Activated CD4-positive, CD25-positive, alpha-beta regulatory T cell (primary cell): ENCODE measurements at regions not wholly inside any gene's neighbourhood (a gene's known extent, or its start where the extent isn't known, plus 50 kb on each side); places are given as distances from the start of the nearest gene placed in this dataset.
"Not testable (repeated sequence)": the region's sequence is repeated elsewhere in the genome, so short reads cannot be mapped to it uniquely, and the experiment has no call there.

Experiments
- DNase-seq, 4 experiments: peaks; one replicate each; lab custom pipeline; 2025; lab: John Stamatoyannopoulos, UW

DNA sequence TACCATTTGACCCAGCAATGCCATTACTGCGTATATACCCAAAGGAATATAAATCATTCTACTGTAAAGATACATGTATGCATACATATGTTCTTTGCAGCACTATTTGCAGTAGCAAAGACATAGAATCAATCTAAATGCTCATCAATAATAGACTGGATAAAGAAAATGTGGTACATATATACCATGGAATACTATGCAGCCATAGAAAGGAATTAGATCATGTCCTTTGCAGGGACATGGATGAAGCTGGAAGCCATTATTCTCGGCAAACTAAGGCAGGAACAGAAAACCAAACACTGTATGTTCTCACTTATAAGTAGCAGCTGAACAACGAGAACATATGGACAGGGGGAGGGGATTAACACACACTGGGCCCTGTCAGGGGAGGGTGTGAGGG, 54.8 kb upstream of the ZNF30 start:
- DNase-seq: not testable (repeated sequence)

DNA sequence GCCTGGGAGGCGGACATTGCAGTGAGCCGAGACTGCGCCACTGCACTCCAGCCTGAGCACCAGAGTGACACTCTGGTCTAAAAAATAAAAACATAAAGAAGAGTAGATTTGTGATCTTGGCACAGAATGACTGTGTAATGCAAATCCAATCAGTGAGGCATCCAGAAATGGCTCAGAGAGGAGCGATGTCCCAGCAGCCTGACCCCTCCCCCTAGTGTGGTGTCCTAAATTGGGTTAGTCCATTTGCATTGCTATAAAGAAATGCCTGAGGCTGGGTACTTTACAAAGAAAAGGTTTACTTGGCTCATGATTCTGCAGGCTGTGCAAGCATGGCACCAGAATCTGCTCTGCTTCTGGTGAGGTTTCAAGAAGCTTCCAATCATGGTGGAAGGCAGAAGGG, 59.1 kb upstream of the ZNF30 start:
- no peak for DNase-seq

DNA sequence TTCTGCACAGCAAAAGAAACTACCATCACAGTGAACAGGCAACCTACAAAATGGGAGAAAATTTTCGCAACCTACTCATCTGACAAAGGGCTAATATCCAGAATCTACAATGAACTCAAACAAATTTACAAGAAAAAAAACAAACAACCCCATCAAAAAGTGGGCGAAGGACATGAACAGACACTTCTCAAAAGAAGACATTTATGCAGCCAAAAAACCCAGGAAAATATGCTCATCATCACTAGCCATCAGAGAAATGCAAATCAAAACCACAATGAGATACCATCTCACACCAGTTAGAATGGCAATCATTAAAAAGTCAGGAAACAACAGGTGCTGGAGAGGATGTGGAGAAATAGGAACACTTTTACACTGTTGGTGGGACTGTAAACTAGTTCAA, 61.5 kb upstream of the ZNF30 start:
- DNase-seq: not testable (repeated sequence)

DNA sequence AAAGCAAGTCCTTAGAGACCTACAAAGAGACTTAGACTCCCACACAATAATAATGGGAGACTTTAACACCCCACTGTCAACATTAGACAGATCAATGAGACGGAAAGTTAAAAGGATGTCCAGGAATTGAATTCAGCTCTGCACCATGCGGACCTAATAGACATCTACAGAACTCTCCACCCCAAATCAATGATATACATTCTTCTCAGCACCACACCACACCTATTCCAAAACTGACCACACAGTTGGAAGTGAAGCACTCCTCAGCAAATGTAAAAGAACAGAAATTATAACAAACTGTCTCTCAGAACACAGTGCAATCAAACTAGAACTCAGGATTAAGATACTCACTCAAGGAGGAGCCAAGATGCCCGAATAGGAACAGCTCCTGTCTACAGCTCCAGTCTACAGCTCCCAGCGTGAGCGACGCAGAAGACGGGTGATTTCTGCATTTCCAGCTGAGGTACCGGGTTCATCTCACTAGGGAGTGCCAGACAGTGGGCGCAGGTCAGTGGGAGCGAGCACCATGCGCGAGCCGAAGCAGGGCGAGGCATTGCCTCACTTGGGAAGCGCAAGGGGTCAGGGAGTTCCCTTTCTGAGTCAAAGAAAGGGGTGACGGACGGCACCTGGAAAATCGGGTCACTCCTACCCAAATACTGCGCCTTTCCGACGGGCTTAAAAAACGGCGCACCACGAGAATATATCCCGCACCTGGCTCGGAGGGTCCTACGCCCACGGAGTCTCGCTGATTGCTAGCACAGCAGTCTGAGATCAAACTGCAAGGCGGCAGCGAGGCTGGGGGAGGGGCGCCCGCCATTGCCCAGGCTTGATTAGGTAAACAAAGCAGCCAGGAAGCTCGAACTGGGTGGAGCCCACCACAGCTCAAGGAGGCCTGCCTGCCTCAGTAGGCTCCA, 66.6 kb upstream of the ZNF30 start:
- DNase-seq: not testable (repeated sequence)

DNA sequence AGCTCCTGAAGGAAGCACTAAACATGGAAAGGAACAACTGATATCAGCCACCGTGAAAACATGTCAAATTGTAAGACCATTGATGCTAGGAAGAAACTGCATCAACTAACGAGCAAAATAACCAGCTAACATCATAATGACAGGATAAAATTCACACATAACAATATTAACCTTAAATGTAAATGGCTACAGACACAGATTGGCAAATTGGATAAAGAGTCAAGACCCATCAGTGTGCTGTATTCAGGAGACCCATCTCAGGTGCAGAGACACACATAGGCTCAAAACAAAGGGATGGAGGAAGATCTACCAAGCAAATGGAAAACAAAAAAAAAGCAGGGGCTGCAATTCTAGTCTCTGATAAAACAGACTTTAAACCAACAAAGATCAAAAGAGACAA, 67.4 kb upstream of the ZNF30 start:
- not testable (repeated sequence) for DNase-seq

DNA sequence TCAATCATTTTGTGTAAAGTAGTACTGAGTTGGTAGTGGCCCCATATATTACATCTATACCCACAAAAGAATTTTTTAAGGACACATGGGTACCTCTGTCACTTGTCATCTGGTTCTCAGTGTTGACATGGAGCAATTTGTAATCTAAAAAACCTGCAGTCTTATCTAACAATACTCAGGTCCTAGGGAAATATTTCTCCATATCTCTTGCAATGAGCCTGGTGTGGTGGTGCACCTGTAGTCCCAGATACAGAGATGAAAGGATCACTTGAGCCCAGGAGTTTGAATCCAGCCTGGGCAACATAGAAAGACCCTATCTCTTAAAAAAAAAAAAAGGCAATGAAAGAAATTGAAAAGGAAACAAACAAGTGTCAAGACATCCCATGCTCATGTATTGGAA, 70.7 kb upstream of the ZNF30 start:
- DNase-seq: no peak

DNA sequence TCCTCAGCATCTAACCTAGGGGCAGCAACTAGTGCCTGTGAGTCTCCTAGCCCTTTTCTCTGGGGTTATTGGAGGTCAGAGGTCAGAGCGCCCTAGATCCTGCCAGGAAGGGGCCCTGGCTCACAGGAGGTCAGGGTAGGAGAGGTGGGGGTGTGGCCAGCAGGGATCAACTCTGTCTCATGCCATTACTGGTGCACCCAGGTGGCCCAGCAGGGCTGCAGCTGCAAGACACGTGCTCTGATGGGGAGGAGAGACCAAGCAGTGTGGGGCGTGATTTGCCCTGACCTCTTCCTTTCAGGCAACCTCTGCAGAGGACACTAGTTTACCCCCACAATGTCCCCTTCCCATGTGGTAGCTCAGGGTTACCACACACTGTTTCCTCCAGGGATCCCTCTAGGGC, 73.3 kb upstream of the ZNF30 start:
- DNase-seq: no peak

DNA sequence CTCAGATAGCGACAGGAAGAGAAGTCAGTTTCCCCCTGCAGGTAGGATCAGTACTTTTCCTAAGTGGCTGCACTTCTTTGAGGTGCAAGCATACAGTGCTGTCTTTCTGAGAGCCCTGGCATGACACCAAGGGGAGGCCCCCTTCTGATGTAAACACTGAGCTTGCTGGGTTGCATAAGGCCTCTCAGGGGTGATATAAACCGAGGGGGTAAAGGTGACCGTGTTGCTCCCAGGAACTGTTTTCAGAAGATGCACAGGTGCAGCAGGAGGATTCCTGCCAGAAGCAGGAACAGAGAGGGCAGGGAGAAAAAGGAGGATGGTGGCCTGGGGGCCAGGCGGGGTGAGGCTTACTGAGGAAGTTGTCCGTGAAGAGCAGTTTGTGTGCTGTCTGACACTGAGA, 74.0 kb upstream of the ZNF30 start:
- no peak for DNase-seq

DNA sequence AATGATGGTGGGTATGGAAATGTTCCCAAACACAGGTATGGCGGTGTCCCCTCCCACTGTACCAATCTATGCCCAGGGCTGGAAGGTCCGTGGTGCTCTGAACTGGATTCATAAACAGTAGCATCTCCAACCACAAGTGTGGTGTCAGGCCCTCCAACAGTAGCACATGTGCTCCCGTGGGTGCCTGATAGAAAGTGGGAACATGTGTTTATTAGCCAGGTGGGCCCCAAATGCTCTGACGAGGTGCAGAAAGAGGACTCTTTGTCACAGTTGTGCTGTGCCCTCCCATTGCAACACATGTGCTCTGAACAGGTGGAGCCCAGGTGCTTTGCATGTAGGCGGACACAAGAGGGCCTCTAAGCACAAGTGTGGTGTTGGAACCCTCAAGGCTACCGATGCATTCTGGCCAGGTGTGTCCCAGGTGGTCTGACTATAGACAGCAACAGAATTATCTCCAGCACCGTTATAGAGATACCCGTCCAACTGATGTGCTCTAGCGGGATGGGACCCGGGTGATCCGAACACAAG, 75.4 kb upstream of the ZNF30 start:
- no peak for DNase-seq

DNA sequence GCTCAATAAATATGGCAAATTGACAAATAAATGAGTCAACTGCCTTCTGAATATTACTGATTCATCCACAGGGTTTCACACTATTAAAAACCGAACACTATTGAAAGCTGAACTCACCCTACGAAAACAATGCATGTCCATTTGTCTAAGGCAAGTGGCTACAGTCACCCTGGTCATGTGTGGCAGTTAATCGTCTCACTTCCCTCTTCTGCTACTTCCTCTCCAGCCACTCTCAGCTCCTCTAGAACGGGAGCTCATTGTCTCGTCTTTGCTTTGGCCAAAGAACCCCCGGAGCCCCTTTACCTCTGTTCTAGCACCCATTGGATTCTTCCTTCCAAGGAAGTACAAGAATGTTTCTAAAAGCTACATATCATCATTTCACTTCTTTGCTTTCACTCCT, 74.4 kb upstream of the ZNF599 start:
- DNase-seq: no peak

DNA sequence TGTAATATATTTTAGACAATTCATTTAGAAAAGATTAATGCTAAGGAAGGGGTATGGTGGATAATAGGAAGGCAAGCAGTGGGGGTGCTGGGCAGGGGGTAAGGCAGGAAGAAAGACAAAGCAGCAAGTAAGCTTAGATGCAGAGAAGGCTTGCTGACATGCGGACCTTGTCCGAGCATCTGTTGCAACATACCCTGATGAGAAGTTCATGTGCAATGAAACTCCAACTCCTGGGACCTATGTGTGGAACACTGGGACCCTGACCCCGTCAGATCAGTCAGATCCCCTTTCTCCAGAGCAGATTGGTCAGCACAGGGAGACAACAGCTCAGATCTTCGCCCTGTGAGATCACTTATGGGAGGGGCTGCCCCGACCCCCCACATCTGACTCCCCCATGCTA, 71.3 kb upstream of the ZNF599 start:
- DNase-seq: no peak

DNA sequence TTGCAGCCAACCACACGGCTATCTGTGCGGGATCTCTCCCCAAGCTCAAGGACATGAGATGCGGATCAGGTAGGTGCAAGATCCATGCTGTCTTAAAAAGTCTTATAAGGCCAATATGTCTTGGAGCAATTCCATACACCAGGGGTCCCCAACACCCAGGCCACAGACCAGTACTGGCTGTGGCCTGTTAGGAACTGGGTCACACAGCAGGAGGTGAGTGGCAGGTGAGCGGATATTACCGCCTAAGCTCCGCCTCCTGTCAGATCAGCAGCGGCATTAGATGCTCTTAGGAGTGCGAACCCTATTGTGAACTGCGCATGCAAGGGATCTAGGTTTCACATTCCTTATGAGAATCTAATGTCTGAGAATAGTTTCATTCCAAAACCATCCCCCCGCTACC, 68.8 kb upstream of the ZNF599 start:
- no peak for DNase-seq

DNA sequence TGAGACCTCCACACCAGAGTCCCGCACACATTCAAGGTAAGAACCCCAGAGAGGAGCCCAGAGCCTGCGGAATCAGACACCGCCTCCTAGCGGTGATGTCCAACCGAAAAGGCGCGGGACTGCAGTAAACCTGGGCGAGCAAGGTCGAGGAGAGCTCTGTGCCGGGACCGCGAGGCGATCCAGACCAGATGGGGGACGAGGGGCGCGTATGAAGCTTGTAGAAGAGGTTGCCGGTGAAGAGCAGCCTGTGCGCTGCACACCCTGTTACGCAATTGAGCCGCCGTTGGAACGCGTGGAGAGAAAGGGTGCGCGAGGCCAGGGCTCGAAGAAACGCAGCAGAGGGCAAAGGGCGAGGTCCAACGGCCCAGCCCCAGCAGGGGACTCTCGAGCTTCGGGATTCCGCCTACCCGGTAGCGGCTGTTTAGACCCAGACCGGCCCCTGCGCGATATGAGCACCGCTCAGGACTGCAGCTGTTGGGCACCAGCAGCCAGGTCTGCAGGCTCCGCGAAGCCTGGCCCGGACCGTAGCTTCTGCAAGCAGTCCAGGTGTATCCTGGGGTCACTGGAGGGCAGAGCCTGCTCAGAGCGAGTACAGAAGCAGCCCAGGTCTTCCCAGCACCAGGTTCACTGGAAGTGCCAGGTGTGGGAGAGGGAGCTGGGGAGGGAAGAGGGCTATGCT, 65.9 kb upstream of the ZNF599 start:
- DNase-seq: peak in 1 of 4 experiments; percentile 15

DNA sequence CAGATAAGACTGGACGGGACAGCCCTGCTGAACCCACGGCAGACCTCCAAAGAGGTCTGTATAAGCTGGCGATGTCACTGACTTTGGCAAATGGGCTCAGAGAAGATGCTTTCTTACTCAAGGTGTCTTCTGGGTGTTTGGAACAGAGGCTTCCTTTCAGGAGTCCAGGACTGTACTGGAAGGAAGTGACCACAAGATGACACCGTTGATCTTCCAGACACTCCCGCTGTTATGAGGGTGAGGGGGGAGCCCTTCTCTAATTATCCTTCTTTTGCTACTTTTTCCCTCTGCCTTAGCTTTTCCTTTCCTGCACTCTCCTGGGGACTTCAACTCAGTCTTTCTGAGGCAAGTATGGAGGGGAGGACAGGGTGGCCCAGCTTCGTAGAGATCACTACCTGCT, 65.2 kb upstream of the ZNF599 start:
- DNase-seq: no peak

DNA sequence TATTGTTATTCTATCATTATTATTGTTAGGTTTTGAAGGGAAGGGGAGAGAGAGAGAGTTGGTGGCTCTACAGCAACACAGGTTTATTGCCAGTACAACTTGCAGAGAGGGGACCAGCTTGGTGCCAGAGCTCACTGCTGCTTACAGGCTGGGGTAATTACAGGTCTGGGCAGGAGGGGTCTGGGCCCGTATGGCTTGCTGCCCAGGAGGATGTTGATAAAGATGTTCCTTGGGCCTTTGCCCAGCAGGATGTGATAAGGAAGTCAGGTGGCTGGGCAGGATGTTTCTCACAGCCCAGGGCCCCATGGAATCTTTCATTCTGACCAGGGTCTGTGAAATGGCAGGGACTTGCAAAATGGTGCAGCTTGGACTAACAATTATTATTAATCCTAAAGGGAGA, 64.2 kb upstream of the ZNF599 start:
- DNase-seq: no peak

DNA sequence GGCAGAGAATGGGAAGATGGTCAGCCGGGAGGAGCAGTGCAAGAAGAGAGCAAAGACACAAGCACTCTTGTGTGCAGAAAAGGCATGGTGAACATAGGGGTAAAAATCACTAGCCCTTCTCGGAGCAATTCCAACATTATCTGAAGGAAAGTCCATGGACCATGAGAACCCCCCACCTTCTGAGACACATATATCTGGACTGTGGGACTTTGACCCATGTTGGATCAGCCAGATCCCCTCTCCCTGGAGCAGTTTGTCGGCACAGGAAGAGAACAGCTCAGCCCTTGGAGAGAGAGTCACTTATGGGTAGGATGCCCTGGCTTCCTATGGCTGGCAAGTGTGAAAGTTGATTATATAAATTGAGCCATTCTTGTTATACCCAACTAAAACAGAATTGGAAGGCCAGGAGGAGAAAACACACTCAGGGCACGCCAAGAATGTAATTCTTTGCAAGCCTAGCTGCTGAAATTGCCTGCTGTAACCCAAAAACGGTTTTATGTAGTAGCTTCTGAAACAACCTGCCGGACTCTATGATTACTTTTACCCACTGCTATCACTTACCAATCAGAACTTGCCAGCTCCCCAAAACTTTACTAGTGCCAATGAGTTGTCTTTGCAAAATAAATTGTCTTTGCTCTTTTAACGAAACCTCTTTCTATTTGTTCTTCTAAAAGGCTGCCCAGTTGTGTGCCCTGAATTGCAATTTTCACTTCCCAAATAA, 62.8 kb upstream of the ZNF599 start:
- no peak for DNase-seq

DNA sequence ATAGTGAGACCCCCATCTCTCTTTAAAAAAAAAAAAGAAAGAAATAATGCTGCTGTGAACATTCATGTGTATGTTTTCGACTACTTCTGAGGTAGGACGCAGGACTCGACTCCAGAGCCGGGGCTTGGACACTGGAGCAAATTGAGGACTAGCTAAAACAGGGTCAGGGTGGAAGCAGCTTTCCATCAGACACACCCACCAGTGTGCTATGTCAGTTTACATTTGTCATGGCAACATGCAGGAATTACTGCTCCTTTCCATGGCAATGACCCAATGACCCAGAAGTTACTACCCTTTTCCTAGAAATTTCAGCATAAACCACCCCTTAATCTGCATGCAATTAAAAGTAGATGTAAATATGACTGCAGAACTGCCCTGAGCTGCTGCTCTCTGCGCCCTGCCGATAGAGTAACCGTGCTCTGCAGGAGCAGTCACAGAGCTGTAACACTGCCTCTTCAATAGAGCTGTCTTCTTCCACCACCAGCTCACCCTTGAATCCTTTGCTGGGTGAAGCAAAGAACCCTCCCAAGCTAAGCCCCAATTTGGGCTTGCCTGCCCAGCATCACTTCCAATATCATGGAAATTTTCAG, 61.6 kb upstream of the ZNF599 start:
- no peak for DNase-seq

DNA sequence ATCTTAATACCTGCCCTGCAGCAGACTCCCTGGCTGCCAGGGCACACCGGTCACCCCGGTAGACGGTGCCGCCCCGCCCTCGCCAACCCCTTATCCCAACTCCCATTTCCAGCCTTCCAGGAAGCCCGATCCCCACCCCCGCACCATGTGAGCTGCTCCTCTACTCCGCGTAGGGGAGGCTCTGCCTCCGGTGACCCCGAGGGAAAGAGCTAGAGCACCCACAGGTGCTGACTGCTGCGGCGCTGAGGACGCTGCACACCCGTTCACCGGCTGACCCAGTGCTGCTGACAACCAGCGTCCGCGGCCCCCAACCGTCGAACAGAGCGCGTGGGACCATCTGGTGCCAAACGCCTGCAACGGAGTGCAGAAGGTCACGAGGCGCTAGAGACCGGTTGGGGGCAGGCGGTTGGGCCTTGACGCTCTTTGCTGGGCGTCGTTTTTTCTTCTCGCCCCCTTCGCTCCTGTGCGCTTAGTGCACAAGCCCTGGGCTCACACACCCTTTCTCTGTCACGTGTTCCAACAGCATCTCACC, 59.6 kb upstream of the ZNF599 start:
- DNase-seq: no peak

DNA sequence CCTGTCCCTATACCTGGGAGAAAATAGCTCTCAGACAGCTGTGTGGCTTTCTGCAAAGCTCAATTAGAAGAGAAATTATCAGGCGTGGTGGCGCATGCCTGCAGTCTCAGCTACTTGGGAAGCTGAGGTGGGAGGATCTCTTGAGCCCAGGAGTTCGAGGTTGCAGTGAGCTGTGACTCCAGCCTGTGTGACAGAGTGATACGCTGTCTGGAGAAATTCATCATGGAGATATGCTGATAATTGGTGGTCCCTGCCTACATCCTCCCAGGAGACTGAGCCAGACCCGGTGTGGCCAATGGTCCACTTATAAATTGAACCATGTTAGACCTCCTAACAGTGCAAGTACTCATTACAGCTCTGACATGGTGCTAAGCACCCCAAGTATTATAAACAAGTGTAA, 58.7 kb upstream of the ZNF599 start:
- no peak for DNase-seq

DNA sequence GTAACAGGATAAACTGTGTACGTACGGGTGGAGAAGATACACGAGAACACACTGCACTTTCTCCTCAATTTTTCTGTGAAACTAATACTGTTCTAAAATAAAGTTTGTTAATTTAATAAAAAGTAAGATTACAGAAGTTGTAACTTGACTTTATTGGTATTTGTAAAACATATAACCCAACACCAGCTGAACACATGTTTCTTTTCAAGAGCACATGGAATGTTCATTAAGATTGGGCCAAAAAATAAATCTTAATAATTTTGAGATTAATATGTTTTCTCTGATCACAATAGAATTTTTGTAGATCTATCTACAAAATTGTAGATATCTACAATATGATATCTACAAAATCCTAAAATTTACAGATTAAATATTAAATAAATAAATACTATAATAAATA, 55.1 kb upstream of the ZNF599 start:
- no peak for DNase-seq

DNA sequence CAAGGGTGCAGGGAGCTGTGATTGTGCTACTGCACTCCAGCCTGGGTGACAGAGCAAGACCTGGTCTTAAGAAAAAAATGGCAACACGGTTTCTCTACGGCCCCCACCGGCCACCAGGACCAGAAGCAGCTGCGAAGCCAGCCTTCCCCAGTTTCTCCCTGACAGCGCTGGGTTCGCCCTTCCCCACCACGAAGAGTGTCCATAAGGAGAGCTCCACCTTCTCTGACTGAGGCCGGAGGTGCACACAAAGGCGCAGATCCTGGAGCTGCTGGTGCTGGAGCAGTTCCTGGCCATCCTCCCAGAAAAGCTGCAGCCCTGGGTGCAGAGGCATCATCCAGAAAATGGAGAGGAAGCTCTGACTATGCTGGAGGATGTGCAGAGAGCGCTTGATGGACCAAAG, 52.2 kb upstream of the ZNF599 start:
- no peak for DNase-seq

DNA sequence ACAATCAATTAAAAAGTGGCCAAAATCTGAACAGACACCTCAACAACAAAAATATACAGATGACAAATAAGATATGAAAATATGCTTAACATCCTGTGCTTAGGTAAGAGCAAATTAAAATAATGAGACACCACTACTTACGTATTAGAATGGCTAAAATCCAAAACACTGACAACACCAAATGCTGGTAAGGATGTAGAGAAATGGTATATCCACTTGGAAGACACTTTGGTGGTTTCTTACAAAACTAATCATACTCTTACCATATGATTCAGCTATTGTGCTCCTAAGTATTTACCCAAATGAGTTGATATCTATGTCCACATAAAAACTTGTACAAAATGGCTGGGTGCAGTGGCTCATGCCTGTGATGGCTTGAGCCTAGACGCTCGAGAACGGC, 51.7 kb upstream of the ZNF599 start:
- DNase-seq: no peak
